ENCODE measurements at regions not wholly inside any gene's neighbourhood (a gene's known extent, or its start where the extent isn't known, plus 50 kb on each side); places are given as distances from the start of the nearest gene placed in this dataset.

GRCh38 chr18:78460558-78460957 lies 519.1 kb upstream of the SALL3 start:
- TF ChIP-seq POLR2A (IDR thresholded peaks at IDR 0.05) (no peak), CTCF (IDR thresholded peaks at IDR 0.05 in 8 of 11, conservative IDR thresholded peaks at IDR 0.05 in 3 of 11) (no peak), POLR2AphosphoS5 (IDR thresholded peaks at IDR 0.05) (no peak)
- H3K27ac ChIP-seq: no peak overlapping the region
- WGBS, 5 donors: 62 to 79% (median 63%) methylated on average over 3 of the region's 3 CpGs
- H3K27me3 ChIP-seq (replicated peaks in 1 of 7): no peaks in the 10 kb centered on the region
- H3K4me3 ChIP-seq: no peak overlapping the region
- no peak for DNase-seq
- H3K36me3 ChIP-seq: no peaks in the 10 kb centered on the region
- H3K4me1 ChIP-seq: no peaks in the 10 kb centered on the region
- intact Hi-C loops (cut with DNase I; ENCODE audit: low total_unique reads): no loop called here
- peaks cover 11 to 35% (median 20%) of the 10 kb centered on the region in 8 donors for H3K9me3 ChIP-seq

- Histone ChIP-seq H3K9me3 (peaks cover 0 to 29% (median 0%) of the 10 kb centered on the region in 8 donors), H3K36me3 (no peaks in the 10 kb centered on the region), H3K27me3 (replicated peaks in 1 of 7) (no peaks in the 10 kb centered on the region), H3K4me1 (no peaks in the 10 kb centered on the region), H3K27ac (no peak overlapping the region), H3K4me3 (no peak overlapping the region)
- 56 to 68% (median 56%) methylated on average over 5 of the region's 5 CpGs for WGBS, 5 donors
- TF ChIP-seq CTCF (IDR thresholded peaks at IDR 0.05 in 8 of 11, conservative IDR thresholded peaks at IDR 0.05 in 3 of 11): no peak
- TF ChIP-seq POLR2AphosphoS5 (IDR thresholded peaks at IDR 0.05): no peak
- no peak for TF ChIP-seq POLR2A (IDR thresholded peaks at IDR 0.05)
- DNase-seq: no peak
- intact Hi-C loops (cut with DNase I; ENCODE audit: low total_unique reads): no loop called here
These were observed 506.1 kb upstream of the SALL3 start for GRCh38 chr18:78473563-78473962.

- WGBS, 5 donors: 72 to 77% (median 73%) methylated on average over 9 of the region's 9 CpGs
- intact Hi-C loops (cut with DNase I; ENCODE audit: low total_unique reads): no loop called here
- no peaks in the 10 kb centered on the region for H3K4me1 ChIP-seq
- no peak overlapping the region for H3K4me3 ChIP-seq
- no peaks in the 10 kb centered on the region for H3K36me3 ChIP-seq
- H3K27ac ChIP-seq: no peak overlapping the region
- peaks cover 0 to 16% (median 0%) of the 10 kb centered on the region in 8 donors for H3K9me3 ChIP-seq
- TF ChIP-seq POLR2A (IDR thresholded peaks at IDR 0.05): no peak
- no peak for TF ChIP-seq CTCF (IDR thresholded peaks at IDR 0.05 in 8 of 11, conservative IDR thresholded peaks at IDR 0.05 in 3 of 11)
- no peak for TF ChIP-seq POLR2AphosphoS5 (IDR thresholded peaks at IDR 0.05)
- DNase-seq: no peak
- H3K27me3 ChIP-seq (replicated peaks in 1 of 7): no peaks in the 10 kb centered on the region
These were observed 501.8 kb upstream of the SALL3 start for GRCh38 chr18:78477840-78478239.

- intact Hi-C loops (cut with DNase I; ENCODE audit: low total_unique reads): no loop called here
- 85 to 96% (median 93%) methylated on average over 16 of the region's 16 CpGs for WGBS, 5 donors
- H3K4me1 ChIP-seq: no peaks in the 10 kb centered on the region
- no peaks in the 10 kb centered on the region for H3K36me3 ChIP-seq
- peaks cover 0 to 12% (median 0%) of the 10 kb centered on the region in 8 donors for H3K9me3 ChIP-seq
- no peak overlapping the region for H3K4me3 ChIP-seq
- no peak overlapping the region for H3K27ac ChIP-seq
- TF ChIP-seq CTCF (IDR thresholded peaks at IDR 0.05 in 8 of 11, conservative IDR thresholded peaks at IDR 0.05 in 3 of 11) (no peak), POLR2AphosphoS5 (IDR thresholded peaks at IDR 0.05) (no peak), POLR2A (IDR thresholded peaks at IDR 0.05) (no peak)
- DNase-seq: no peak
- H3K27me3 ChIP-seq (replicated peaks in 1 of 7): no peaks in the 10 kb centered on the region
These were observed 500.2 kb upstream of the SALL3 start for GRCh38 chr18:78479443-78479842.

All from spleen (tissue), 11 donors.